ENCODE measurements at regions not wholly inside any gene's neighbourhood (a gene's known extent, or its start where the extent isn't known, plus 50 kb on each side); places are given as distances from the start of the nearest gene placed in this dataset.

DNA sequence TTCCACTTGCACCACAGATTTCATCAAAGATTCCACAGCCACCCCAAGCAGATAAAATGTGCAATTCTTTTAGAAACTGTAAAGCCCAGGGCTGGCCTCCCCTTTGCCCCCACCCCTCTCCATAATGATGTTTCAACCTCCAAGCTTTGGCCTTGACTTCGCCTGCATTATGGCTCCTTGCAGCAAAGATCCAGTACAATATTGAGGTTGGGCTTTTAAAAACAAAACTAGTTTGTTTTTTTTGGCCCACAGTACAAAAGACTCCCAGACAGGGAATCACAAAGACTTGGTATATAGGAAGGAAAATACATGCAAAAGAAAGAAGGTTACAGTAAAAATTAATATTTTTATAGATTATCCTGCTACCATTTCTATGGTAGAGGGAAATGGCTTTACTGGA, 356.5 kb upstream of the PTBP2 start:
- TF ChIP-seq CTCF (IDR thresholded peaks at IDR 0.05; ENCODE audit: extremely low read depth in 1 of 2, insufficient read depth in 1 of 2, low read depth in 1 of 2, low read length in 2 of 2) (no peak), EZH2 (IDR thresholded peaks at IDR 0.05; ENCODE audit: borderline replicate concordance, low read depth, low read length, severe bottlenecking) (no peak), MYC (IDR thresholded peaks at IDR 0.05; ENCODE audit: low read depth, low read length) (no peak), POLR2A (IDR thresholded peaks at IDR 0.05; ENCODE audit: low read depth, low read length) (no peak), POLR2AphosphoS5 (IDR thresholded peaks at IDR 0.05; ENCODE audit: insufficient read depth, low read depth, low read length) (no peak), MAX (IDR thresholded peaks at IDR 0.05; ENCODE audit: insufficient read depth, insufficient read length) (no peak)

Data from endothelial cell of umbilical vein (primary cell).